Tibial artery (tissue), 4 donors: ENCODE measurements at regions not wholly inside any gene's neighbourhood (a gene's known extent, or its start where the extent isn't known, plus 50 kb on each side); places are given as distances from the start of the nearest gene placed in this dataset.

Experiments
- DNase-seq, 2 donors: peaks; one replicate each; pipeline ENCODE4 v3.0.0-alpha.2; 2019
- H3K27ac ChIP-seq, 2 donors: fragments of 200-600 bp; sonication (generic) in 1 of 2; 1 replicate in 1 of 2; 2 replicates in 1 of 2; pipeline ENCODE4 v1.5.1; 2018 to 2019; ENCODE audit warnings: mild to moderate bottlenecking in 1 of 2
- H3K27me3 ChIP-seq, 2 donors: fragments of 200-600 bp; sonication (generic) in 1 of 2; one replicate each; pipeline versions ENCODE4 v1.5.1 to v1.6.0; 2016 to 2019
- H3K36me3 ChIP-seq, 3 donors: fragments of 200-600 bp; sonication (generic) in 2 of 3; one replicate each; pipeline ENCODE4 v1.5.1; 2016 to 2019; ENCODE audit warnings: mild to moderate bottlenecking in 2 of 3
- H3K4me1 ChIP-seq, 4 donors: fragments of 200-600 bp; sonication (generic) in 2 of 4; 1 replicate in 3 of 4; 2 replicates in 1 of 4; pipeline ENCODE4 v1.5.1; 2016 to 2019
- H3K4me3 ChIP-seq, 2 donors: fragments of 200-600 bp; sonication (generic) in 1 of 2; 1 replicate in 1 of 2; 2 replicates in 1 of 2; pipeline ENCODE4 v1.5.1; 2018 to 2019; ENCODE audit warnings: mild to moderate bottlenecking in 2 of 2
- H3K9me3 ChIP-seq, 3 donors: fragments of 200-600 bp; sonication (generic) in 1 of 3; one replicate each; pipeline ENCODE4 v1.5.1; 2016 to 2019
- intact Hi-C: fragments of 100-400 bp; cut with DNase I; formaldehyde crosslinking; loops from one replicate; pipeline ENCODE4 v1.15.0; 2023; ENCODE audit warnings: low total_unique reads
- TF ChIP-seq, protein P1 (sequence below), 2 experiments: fragments of 200-600 bp in 1 of 2; fragments of 450-650 bp in 1 of 2; IDR thresholded peaks; one replicate each; pipeline ENCODE4 v1.5.1; 2017 to 2019; ENCODE audit warnings: antibody characterized with exemption in 2 of 2, mild to moderate bottlenecking in 1 of 2, moderate library complexity in 1 of 2

DNA sequence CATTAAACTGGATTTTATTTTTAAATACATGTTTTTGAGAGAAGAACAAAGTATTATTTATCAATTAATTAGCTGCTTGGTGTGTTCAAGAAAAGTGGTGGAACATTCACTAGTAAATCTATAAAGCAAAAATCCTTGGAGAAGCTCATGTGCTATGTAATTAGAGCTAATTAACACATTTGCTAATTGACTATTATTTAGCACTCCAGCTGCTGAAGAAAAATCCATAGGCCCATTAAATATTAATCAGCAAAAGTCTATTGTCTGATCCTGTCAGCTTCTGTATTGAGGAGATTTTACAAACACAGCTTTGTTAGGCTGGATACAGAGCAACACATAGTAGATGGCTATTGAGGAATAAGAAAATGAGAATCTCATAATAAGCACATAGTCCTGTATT is 336.1 kb downstream of the RBM43 start:
- no peak overlapping the region for H3K4me3 ChIP-seq
- H3K36me3 ChIP-seq: no peaks in the 10 kb centered on the region
- H3K27ac ChIP-seq: no peak overlapping the region
- no peak for DNase-seq
- H3K9me3 ChIP-seq: no peaks in the 10 kb centered on the region
- no peaks in the 10 kb centered on the region for H3K4me1 ChIP-seq
- TF ChIP-seq, protein P1, sequence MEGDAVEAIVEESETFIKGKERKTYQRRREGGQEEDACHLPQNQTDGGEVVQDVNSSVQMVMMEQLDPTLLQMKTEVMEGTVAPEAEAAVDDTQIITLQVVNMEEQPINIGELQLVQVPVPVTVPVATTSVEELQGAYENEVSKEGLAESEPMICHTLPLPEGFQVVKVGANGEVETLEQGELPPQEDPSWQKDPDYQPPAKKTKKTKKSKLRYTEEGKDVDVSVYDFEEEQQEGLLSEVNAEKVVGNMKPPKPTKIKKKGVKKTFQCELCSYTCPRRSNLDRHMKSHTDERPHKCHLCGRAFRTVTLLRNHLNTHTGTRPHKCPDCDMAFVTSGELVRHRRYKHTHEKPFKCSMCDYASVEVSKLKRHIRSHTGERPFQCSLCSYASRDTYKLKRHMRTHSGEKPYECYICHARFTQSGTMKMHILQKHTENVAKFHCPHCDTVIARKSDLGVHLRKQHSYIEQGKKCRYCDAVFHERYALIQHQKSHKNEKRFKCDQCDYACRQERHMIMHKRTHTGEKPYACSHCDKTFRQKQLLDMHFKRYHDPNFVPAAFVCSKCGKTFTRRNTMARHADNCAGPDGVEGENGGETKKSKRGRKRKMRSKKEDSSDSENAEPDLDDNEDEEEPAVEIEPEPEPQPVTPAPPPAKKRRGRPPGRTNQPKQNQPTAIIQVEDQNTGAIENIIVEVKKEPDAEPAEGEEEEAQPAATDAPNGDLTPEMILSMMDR (IDR thresholded peaks at IDR 0.05): no peak
- no peaks in the 10 kb centered on the region for H3K27me3 ChIP-seq
- intact Hi-C loops: no loop called here

DNA sequence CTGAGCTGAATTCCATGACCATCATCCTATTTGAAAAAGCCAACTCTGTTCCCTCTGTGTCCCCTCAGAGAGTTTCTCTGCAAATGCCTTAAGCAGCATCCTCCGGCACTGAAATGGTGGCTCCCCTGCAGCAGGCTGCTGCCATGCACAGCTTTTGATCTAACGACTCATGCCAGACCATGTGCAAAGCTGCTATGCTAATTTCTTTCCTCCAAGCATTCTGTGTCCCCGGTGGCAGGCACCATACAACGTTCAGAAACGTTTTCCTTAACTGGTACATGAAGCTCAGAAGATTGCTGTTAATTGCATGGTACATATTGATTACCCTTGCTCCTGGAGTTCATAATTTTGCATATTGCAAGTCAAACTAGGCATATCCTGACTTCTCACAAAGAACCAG is 336.8 kb downstream of the RBM43 start:
- no peak for DNase-seq
- no peak overlapping the region for H3K4me3 ChIP-seq
- intact Hi-C loops: no loop called here
- TF ChIP-seq, protein P1 (IDR thresholded peaks at IDR 0.05): no peak
- H3K36me3 ChIP-seq: no peaks in the 10 kb centered on the region
- no peaks in the 10 kb centered on the region for H3K4me1 ChIP-seq
- H3K9me3 ChIP-seq: no peaks in the 10 kb centered on the region
- H3K27me3 ChIP-seq: no peaks in the 10 kb centered on the region
- H3K27ac ChIP-seq: no peak overlapping the region

DNA sequence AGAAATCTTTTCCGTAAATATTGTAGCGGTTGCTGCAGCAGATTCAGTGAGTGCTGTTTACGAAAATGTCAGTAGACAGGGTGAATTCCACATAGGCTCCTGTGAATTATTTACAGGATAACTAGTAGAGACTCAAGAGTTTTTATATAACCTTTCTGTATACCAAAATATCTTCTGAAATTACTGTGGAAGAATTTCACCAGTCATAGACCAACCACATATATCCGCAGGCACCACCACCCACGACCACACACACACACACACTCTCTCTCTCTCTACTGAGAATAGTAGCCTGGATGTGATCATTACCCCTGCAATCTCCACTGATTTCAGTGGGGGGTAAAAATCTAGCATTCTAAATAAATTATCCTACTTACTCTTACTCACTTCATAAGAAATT is 341.8 kb downstream of the RBM43 start:
- intact Hi-C loops: no loop called here
- H3K27ac ChIP-seq: no peak overlapping the region
- TF ChIP-seq, protein P1 (IDR thresholded peaks at IDR 0.05): no peak
- no peaks in the 10 kb centered on the region for H3K36me3 ChIP-seq
- no peaks in the 10 kb centered on the region for H3K9me3 ChIP-seq
- H3K4me3 ChIP-seq: no peak overlapping the region
- H3K4me1 ChIP-seq: no peaks in the 10 kb centered on the region
- DNase-seq: no peak
- no peaks in the 10 kb centered on the region for H3K27me3 ChIP-seq

DNA sequence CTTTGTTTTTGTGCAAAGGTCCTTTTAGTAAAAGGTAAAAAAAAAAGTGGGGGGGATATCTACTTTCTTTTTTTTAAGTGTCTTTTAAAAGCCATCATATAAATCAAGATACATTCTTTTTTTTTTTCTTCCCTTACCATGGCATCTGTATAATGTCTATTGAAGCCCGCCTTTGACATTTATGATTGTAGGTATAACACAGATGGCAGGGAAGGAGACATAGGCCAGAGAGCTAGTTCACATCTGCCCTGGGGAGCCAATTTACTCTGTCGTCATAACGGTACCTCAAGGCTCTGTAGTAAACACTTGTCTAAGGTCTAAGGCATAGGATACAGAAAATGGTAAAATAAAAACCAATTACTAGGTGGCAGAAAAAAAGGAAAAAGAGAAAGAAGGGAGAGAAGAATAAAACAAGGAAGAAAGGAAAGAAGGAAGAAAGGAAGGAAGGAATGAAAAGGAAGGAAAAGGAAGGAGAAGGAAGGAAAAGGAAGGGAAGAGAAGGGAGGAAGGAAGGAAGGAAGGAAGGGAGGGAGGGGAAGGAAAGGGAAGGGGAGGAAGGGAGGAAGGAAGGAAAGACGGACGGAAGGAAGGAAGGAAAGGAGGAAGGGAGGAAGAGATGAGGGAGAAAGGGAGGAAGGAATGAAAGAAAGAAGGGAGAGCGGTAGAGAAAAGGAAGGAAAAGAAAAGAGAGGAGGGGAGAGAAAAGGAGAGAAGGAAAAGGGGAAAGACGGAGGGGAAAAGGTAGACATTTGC is 343.5 kb downstream of the RBM43 start:
- H3K27me3 ChIP-seq: no peaks in the 10 kb centered on the region
- no peak overlapping the region for H3K4me3 ChIP-seq
- no peaks in the 10 kb centered on the region for H3K9me3 ChIP-seq
- H3K36me3 ChIP-seq: no peaks in the 10 kb centered on the region
- TF ChIP-seq, protein P1 (IDR thresholded peaks at IDR 0.05): no peak
- intact Hi-C loops: no loop called here
- H3K27ac ChIP-seq: no peak overlapping the region
- H3K4me1 ChIP-seq: no peaks in the 10 kb centered on the region
- DNase-seq: no peak

DNA sequence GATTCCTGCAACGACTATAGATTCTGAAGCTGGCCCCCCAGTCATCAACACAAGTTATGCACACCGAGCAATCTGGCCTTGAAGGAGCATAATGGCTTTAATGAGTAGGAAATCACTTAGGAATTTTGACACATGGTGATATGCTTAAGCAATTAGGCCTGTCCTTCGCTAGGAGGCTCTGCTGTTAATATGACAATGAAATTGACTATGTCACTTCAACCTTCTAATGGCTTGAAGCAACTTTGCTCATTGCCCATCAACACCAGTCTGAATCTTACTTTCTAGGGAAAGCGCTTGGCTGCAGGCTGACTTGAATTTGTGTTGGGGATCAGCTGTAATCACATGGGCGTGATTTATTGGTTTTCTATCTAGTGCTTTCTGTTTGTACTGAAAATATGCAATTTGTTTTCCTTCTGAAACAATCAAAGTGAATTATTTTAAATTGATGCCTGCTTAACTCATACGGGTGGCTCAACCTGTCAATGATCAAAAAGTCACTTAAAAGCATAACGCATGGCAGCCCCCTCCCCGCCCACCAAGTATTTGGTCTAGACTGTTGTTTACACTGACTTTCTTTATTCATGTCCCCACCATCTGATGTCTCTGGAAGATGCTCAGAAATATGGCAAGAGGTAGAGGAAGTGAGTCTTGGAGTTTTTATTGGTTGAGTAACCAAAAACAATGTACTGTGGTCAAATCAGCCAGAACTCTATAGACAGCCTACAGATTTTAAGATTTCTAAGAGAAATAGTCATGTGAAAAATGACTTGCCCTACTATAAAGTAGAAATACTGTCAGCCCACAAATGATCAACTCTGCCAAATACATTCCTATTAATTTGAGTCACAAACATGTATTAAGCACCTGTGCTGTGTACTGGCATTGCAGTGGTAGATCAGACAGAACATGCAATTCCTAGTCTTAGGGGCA is 344.9 kb downstream of the RBM43 start:
- Histone ChIP-seq H3K4me1 (peaks cover 0 to 7% (median 0%) of the 10 kb centered on the region in 4 donors), H3K36me3 (no peaks in the 10 kb centered on the region), H3K9me3 (no peaks in the 10 kb centered on the region), H3K27ac (no peak overlapping the region), H3K27me3 (no peaks in the 10 kb centered on the region), H3K4me3 (no peak overlapping the region)
- TF ChIP-seq, protein P1 (IDR thresholded peaks at IDR 0.05): no peak
- intact Hi-C loops: no loop called here
- DNase-seq: no peak
